AG10803 (cell line): ENCODE measurements at regions not wholly inside any gene's neighbourhood (a gene's known extent, or its start where the extent isn't known, plus 50 kb on each side); places are given as distances from the start of the nearest gene placed in this dataset.

Experiments
- DNase-seq: peaks from one replicate; pipeline ENCODE4 v3.0.0; 2010; ENCODE audit warnings: low read depth
- H3K4me3 ChIP-seq: 2 replicates; pipeline ENCODE4 v1.5.1; 2011; ENCODE audit warnings: mild to moderate bottlenecking, low read length, control low read depth
- CTCF ChIP-seq: conservative IDR thresholded peaks from 2 replicates; pipeline ENCODE4 v1.5.1; 2011; ENCODE audit warnings: mild to moderate bottlenecking, low read length, control low read depth, inconsistent platforms

GRCh38 chr17:72306037-72306436 lies 185.2 kb downstream of the SOX9 start:
- peak; percentile 31 for DNase-seq
- no peak for TF ChIP-seq CTCF
- no peak overlapping the region for H3K4me3 ChIP-seq

DNA sequence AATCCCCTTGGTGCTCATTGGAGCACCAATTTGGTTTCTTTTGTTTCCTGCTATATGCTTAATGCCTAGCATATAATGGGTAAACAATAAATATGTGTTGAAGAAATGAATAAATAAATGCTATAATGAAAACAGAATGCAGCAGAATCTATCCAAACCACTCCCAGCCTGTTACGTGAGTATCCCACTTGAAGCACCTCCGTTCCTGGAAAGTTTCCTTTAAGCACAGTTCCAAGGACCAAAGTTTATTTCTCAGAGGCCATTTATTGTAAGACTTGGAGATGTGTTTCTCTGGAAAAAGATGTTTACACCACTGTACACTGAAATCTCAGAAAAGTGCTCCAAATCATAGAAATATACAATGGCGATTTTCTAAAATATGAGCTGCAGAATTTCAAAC lies 187.0 kb downstream of the SOX9 start:
- H3K4me3 ChIP-seq: no peak overlapping the region
- DNase-seq: no peak
- TF ChIP-seq CTCF: no peak

GRCh38 chr17:72308744-72309385 lies 188.0 kb downstream of the SOX9 start:
- no peak overlapping the region for H3K4me3 ChIP-seq
- no peak for TF ChIP-seq CTCF
- no peak for DNase-seq

DNA sequence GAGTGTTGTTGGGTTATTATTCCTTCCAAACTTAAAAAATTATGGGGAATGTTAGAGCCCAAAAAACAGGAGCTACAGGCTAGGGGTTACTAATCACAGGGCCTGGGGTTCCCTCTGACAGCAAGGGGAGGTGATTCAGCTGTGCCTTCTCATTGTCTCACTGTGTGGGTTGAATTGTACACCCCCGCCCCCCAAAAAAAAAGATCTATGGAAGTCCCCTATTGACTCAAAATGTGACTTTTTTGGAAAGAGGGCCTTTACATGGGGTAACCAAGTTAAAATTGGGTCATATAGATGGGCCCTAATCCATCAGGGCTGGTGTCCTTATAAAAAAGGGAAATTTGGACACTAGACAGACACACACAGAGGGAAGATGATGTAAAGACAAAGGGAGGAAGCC lies 190.2 kb downstream of the SOX9 start:
- H3K4me3 ChIP-seq: no peak overlapping the region
- TF ChIP-seq CTCF: no peak
- DNase-seq: no peak

- no peak overlapping the region for H3K4me3 ChIP-seq
- TF ChIP-seq CTCF: no peak
- no peak for DNase-seq
Measured at GRCh38 chr17:72315122-72315913, 194.5 kb downstream of the SOX9 start.

GRCh38 chr17:72318131-72318530 lies 197.3 kb downstream of the SOX9 start:
- no peak overlapping the region for H3K4me3 ChIP-seq
- no peak for TF ChIP-seq CTCF
- no peak for DNase-seq

DNA sequence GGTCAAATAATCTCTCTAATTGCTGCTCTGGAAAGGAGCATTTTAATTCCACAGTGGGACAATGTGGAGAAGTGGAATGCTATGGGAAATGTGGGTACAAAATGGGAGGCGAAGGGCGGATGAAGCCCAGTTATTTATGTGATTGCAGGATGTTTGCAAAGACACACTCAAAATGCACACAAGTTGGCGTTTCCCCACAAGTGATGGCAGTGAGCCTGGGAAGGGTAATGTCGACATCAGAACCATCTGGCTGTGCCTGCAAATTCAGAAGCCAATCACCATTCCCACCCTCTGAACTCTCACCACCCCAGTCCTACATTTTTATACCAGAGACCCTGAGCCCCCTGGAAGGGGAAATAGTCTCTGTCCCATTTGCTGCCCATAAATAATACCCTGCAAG lies 201.1 kb downstream of the SOX9 start:
- DNase-seq: peak; percentile 18
- no peak for TF ChIP-seq CTCF

More for the DNA sequence above, 201.1 kb downstream of the SOX9 start:
- no peak overlapping the region for H3K4me3 ChIP-seq
